ENCODE measurements at regions not wholly inside any gene's neighbourhood (a gene's known extent, or its start where the extent isn't known, plus 50 kb on each side); places are given as distances from the start of the nearest gene placed in this dataset.

DNA sequence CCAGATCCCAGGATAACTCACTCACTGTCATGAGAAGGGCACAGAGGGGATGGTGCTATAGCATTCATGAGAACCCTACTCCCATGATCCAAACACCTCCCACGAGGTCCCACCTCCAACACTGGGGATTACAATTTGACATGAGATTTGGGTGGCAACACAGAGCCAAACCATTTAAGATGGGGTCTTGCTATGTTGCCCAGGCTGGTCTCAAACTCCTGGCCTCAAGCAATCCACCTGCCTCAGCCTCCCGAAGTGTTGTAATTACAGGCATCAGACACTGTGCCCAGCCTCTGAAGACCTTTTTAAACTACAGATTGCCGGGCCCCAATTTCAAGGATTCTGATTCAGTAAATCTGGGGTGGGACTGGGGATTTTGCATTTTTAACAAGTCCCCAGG lies 98.5 kb downstream of the BAMBI start:
- POLR2A ChIA-PET (ENCODE audit: low non-redundant PET): no interaction called here
- intact Hi-C loops (cut with micrococcal nuclease; ENCODE audit: unreplicated experiment): no loop called here
- Histone ChIP-seq H3K4me1 (ENCODE audit: insufficient read depth, low read length, poor library complexity, severe bottlenecking) (peaks cover 8% of the 10 kb centered on the region), H3K9me3 (ENCODE audit: low read depth, low read length, poor library complexity, severe bottlenecking) (no peaks in the 10 kb centered on the region), H3K27me3 (replicated peaks; ENCODE audit: insufficient read depth, low read depth, low read length, poor library complexity) (no peaks in the 10 kb centered on the region), H3K4me3 (ENCODE audit: low read depth, low read length, poor library complexity, severe bottlenecking) (no peak overlapping the region), H3K27ac (ENCODE audit: low read depth, low read length, poor library complexity, severe bottlenecking) (no peak overlapping the region), H3K36me3 (ENCODE audit: insufficient read depth, low read length, poor library complexity, severe bottlenecking) (no peaks in the 10 kb centered on the region)
- CTCF ChIA-PET: interaction anchor here (0.7 kb wide), 1 partner anchor 38 kb away, joined by 5 read pairs; no protein-coding TSS in a partner anchor
- no peak for DNase-seq (ENCODE audit: low spot score)
- no TSS peak for BruUV-seq (replicated peaks)
- TF ChIP-seq EZH2 (IDR thresholded peaks at IDR 0.05; ENCODE audit: borderline replicate concordance, low read depth, low read length, poor library complexity, severe bottlenecking): no peak
- TF ChIP-seq, protein P1, sequence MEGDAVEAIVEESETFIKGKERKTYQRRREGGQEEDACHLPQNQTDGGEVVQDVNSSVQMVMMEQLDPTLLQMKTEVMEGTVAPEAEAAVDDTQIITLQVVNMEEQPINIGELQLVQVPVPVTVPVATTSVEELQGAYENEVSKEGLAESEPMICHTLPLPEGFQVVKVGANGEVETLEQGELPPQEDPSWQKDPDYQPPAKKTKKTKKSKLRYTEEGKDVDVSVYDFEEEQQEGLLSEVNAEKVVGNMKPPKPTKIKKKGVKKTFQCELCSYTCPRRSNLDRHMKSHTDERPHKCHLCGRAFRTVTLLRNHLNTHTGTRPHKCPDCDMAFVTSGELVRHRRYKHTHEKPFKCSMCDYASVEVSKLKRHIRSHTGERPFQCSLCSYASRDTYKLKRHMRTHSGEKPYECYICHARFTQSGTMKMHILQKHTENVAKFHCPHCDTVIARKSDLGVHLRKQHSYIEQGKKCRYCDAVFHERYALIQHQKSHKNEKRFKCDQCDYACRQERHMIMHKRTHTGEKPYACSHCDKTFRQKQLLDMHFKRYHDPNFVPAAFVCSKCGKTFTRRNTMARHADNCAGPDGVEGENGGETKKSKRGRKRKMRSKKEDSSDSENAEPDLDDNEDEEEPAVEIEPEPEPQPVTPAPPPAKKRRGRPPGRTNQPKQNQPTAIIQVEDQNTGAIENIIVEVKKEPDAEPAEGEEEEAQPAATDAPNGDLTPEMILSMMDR (conservative IDR thresholded peaks at IDR 0.05; ENCODE audit: low read depth, low read length): no peak

- BruUV-seq (replicated peaks): no TSS peak
- no peaks in the 10 kb centered on the region for H3K9me3 ChIP-seq (ENCODE audit: low read depth, low read length, poor library complexity, severe bottlenecking)
- CTCF ChIA-PET: no interaction called here
- peaks cover 8% of the 10 kb centered on the region for H3K4me1 ChIP-seq (ENCODE audit: insufficient read depth, low read length, poor library complexity, severe bottlenecking)
- no peak for DNase-seq (ENCODE audit: low spot score)
- no peaks in the 10 kb centered on the region for H3K36me3 ChIP-seq (ENCODE audit: insufficient read depth, low read length, poor library complexity, severe bottlenecking)
- no peak for TF ChIP-seq EZH2 (IDR thresholded peaks at IDR 0.05; ENCODE audit: borderline replicate concordance, low read depth, low read length, poor library complexity, severe bottlenecking)
- TF ChIP-seq, protein P1 (conservative IDR thresholded peaks at IDR 0.05; ENCODE audit: low read depth, low read length): no peak
- intact Hi-C loops (cut with micrococcal nuclease; ENCODE audit: unreplicated experiment): no loop called here
- no peaks in the 10 kb centered on the region for H3K27me3 ChIP-seq (replicated peaks; ENCODE audit: insufficient read depth, low read depth, low read length, poor library complexity)
- POLR2A ChIA-PET (ENCODE audit: low non-redundant PET): interaction anchor here (0.7 kb wide), 1 partner anchor 16 kb away, joined by 3 read pairs; no protein-coding TSS in a partner anchor
- H3K4me3 ChIP-seq (ENCODE audit: low read depth, low read length, poor library complexity, severe bottlenecking): no peak overlapping the region
- H3K27ac ChIP-seq (ENCODE audit: low read depth, low read length, poor library complexity, severe bottlenecking): no peak overlapping the region
These were observed 99.2 kb downstream of the BAMBI start for GRCh38 chr10:28776519-28776918.

GRCh38 chr10:28777911-28778310 lies 100.6 kb downstream of the BAMBI start:
- no peak for TF ChIP-seq EZH2 (IDR thresholded peaks at IDR 0.05; ENCODE audit: borderline replicate concordance, low read depth, low read length, poor library complexity, severe bottlenecking)
- TF ChIP-seq, protein P1 (conservative IDR thresholded peaks at IDR 0.05; ENCODE audit: low read depth, low read length): no peak
- POLR2A ChIA-PET (ENCODE audit: low non-redundant PET): no interaction called here
- no peaks in the 10 kb centered on the region for H3K9me3 ChIP-seq (ENCODE audit: low read depth, low read length, poor library complexity, severe bottlenecking)
- peaks cover 8% of the 10 kb centered on the region for H3K4me1 ChIP-seq (ENCODE audit: insufficient read depth, low read length, poor library complexity, severe bottlenecking)
- no peaks in the 10 kb centered on the region for H3K27me3 ChIP-seq (replicated peaks; ENCODE audit: insufficient read depth, low read depth, low read length, poor library complexity)
- intact Hi-C loops (cut with micrococcal nuclease; ENCODE audit: unreplicated experiment): no loop called here
- H3K27ac ChIP-seq (ENCODE audit: low read depth, low read length, poor library complexity, severe bottlenecking): no peak overlapping the region
- no peak overlapping the region for H3K4me3 ChIP-seq (ENCODE audit: low read depth, low read length, poor library complexity, severe bottlenecking)
- H3K36me3 ChIP-seq (ENCODE audit: insufficient read depth, low read length, poor library complexity, severe bottlenecking): no peaks in the 10 kb centered on the region
- CTCF ChIA-PET: no interaction called here
- DNase-seq (ENCODE audit: low spot score): no peak
- BruUV-seq (replicated peaks): no TSS peak

Measured in A673 (cell line).